Keratinocyte (primary cell): ENCODE measurements at regions not wholly inside any gene's neighbourhood (a gene's known extent, or its start where the extent isn't known, plus 50 kb on each side); places are given as distances from the start of the nearest gene placed in this dataset.

Source experiments
- DNase-seq: peaks from one replicate; pipeline ENCODE4 v3.0.0-alpha.2; 2011; ENCODE audit warnings: low read depth, missing footprints, low spot score
- FAIRE-seq: peaks from 2 replicates; lab custom pipeline; 2011; peaks lifted over from hg19 to GRCh38; lab: Jason Lieb, UNC
- H2AFZ ChIP-seq: 2 replicates; pipeline ENCODE4 v1.6.0; 2012; ENCODE audit warnings: low read length, control low read depth, inconsistent platforms; ENCODE audit not compliant: control insufficient read depth
- H3K27ac ChIP-seq: 2 replicates; pipeline ENCODE4 v1.5.1; 2011; ENCODE audit warnings: low read length; ENCODE audit not compliant: control insufficient read depth, insufficient read depth
- H3K27me3 ChIP-seq: 3 replicates; pipeline ENCODE4 v1.6.0; 2011; ENCODE audit warnings: low read length; ENCODE audit not compliant: control insufficient read depth, insufficient read depth; ENCODE audit errors: extremely low read depth
- H3K36me3 ChIP-seq, 2 experiments: 2 replicates in 1 of 2; 3 replicates in 1 of 2; pipeline ENCODE4 v1.5.1; 2011; ENCODE audit warnings: low read length in 2 of 2, mild to moderate bottlenecking in 1 of 2; ENCODE audit not compliant: control insufficient read depth in 2 of 2, insufficient read depth in 2 of 2; ENCODE audit errors: extremely low read depth in 1 of 2
- H3K4me1 ChIP-seq: 3 replicates; pipeline ENCODE4 v1.5.1; 2011; ENCODE audit warnings: low read length; ENCODE audit not compliant: control insufficient read depth, insufficient read depth; ENCODE audit errors: extremely low read depth
- H3K4me2 ChIP-seq: 3 replicates; pipeline ENCODE4 v1.6.0; 2011; ENCODE audit warnings: low read depth, low read length; ENCODE audit not compliant: control insufficient read depth, insufficient read depth; ENCODE audit errors: extremely low read depth
- H3K4me3 ChIP-seq, 3 experiments: fragments of 200-600 bp in 1 of 3; sonication (generic) in 1 of 3; 2 replicates in 2 of 3; 3 replicates in 1 of 3; pipeline ENCODE4 v1.5.1; 2011 to 2016; ENCODE audit warnings: low read length in 3 of 3, mild to moderate bottlenecking in 3 of 3, control low read depth in 2 of 3, inconsistent platforms in 1 of 3, low read depth in 1 of 3, mixed read lengths in 1 of 3, mixed run types in 1 of 3, moderate library complexity in 1 of 3; ENCODE audit not compliant: control insufficient read depth in 2 of 3, insufficient read depth in 2 of 3; ENCODE audit errors: extremely low read depth in 1 of 3
- H3K79me2 ChIP-seq: 2 replicates; pipeline ENCODE4 v1.6.0; 2012; ENCODE audit warnings: low read length; ENCODE audit not compliant: control insufficient read depth, insufficient read depth
- H3K9ac ChIP-seq: 3 replicates; pipeline ENCODE4 v1.6.0; 2011; ENCODE audit warnings: low read length; ENCODE audit not compliant: control insufficient read depth, insufficient read depth; ENCODE audit errors: extremely low read depth
- H3K9me1 ChIP-seq: 3 replicates; pipeline ENCODE4 v1.6.0; 2011; ENCODE audit warnings: low read length; ENCODE audit not compliant: control insufficient read depth, insufficient read depth; ENCODE audit errors: extremely low read depth
- H3K9me3 ChIP-seq: 2 replicates; pipeline ENCODE4 v1.5.1; 2012; ENCODE audit warnings: low read depth, low read length; ENCODE audit not compliant: control insufficient read depth
- H4K20me1 ChIP-seq: 3 replicates; pipeline ENCODE4 v1.6.0; 2011; ENCODE audit warnings: low read length; ENCODE audit not compliant: control insufficient read depth, insufficient read depth; ENCODE audit errors: extremely low read depth
- CTCF ChIP-seq, 3 experiments: IDR thresholded peaks in 1 of 3; conservative IDR thresholded peaks in 1 of 3; optimal IDR thresholded peaks in 1 of 3; 2 replicates in 2 of 3; 3 replicates in 1 of 3; pipeline versions ENCODE3 to v1.5.1; 2011; ENCODE audit warnings: low read length in 3 of 3, mild to moderate bottlenecking in 3 of 3, moderate library complexity in 2 of 3, control low read depth in 1 of 3, inconsistent platforms in 1 of 3; ENCODE audit not compliant: insufficient read depth in 2 of 3; ENCODE audit errors: extremely low read depth in 1 of 3
- EZH2 ChIP-seq: IDR thresholded peaks from one replicate; pipeline ENCODE4 v1.6.1; 2012; ENCODE audit warnings: inconsistent platforms, mild to moderate bottlenecking, low read length, moderate library complexity
- dilution Hi-C: fragments of 300-500 bp; cut with MboI; formaldehyde crosslinking; loops from one replicate; pipeline ENCODE4 v1.7.0; 2020; ENCODE audit warnings: low sequenced_read_pairs; ENCODE audit not compliant: extremely low pct_ligation_motif_present

- H3K4me1 ChIP-seq: peaks cover 3% of the 10 kb centered on the region
- H3K9me1 ChIP-seq: no peaks in the 10 kb centered on the region
- no peak overlapping the region for H3K27ac ChIP-seq
- no peak overlapping the region for H3K9ac ChIP-seq
- H3K36me3 ChIP-seq: no peaks in the 10 kb centered on the region
- H3K79me2 ChIP-seq: no peaks in the 10 kb centered on the region
- dilution Hi-C loops: no loop called here
- DNase-seq (no peak), FAIRE-seq (no peak)
- no peak overlapping the region for H3K4me3 ChIP-seq
- H2AFZ ChIP-seq: no peak overlapping the region
- no peaks in the 10 kb centered on the region for H4K20me1 ChIP-seq
- H3K9me3 ChIP-seq: no peaks in the 10 kb centered on the region
- no peaks in the 10 kb centered on the region for H3K27me3 ChIP-seq
- no peak for TF ChIP-seq EZH2
- no peak for TF ChIP-seq CTCF (optimal IDR thresholded peaks at IDR 0.05 in 1 of 3, IDR thresholded peaks at IDR 0.05 in 1 of 3, conservative IDR thresholded peaks at IDR 0.05 in 1 of 3; ENCODE audit: extremely low read depth in 1 of 3, insufficient read depth in 2 of 3, low read length in 3 of 3)
- H3K4me2 ChIP-seq: no peak overlapping the region
Observed at GRCh38 chr5:173709145-173709544, 92.7 kb upstream of the BOD1 start.

- DNase-seq (no peak), FAIRE-seq (no peak)
- Histone ChIP-seq H3K27ac (no peak overlapping the region), H3K4me3 (no peak overlapping the region), H3K9me3 (no peaks in the 10 kb centered on the region), H3K4me1 (peaks cover 9% of the 10 kb centered on the region), H2AFZ (no peak overlapping the region), H3K9me1 (no peaks in the 10 kb centered on the region), H3K79me2 (no peaks in the 10 kb centered on the region), H3K27me3 (no peaks in the 10 kb centered on the region), H3K9ac (no peak overlapping the region), H4K20me1 (no peaks in the 10 kb centered on the region), H3K4me2 (no peak overlapping the region), H3K36me3 (no peaks in the 10 kb centered on the region)
- dilution Hi-C loops: no loop called here
- TF ChIP-seq EZH2 (no peak), CTCF (optimal IDR thresholded peaks at IDR 0.05 in 1 of 3, IDR thresholded peaks at IDR 0.05 in 1 of 3, conservative IDR thresholded peaks at IDR 0.05 in 1 of 3; ENCODE audit: extremely low read depth in 1 of 3, insufficient read depth in 2 of 3, low read length in 3 of 3) (no peak)
Observed at GRCh38 chr5:173709761-173710160, 93.3 kb upstream of the BOD1 start.
